ENCODE measurements at regions not wholly inside any gene's neighbourhood (a gene's known extent, or its start where the extent isn't known, plus 50 kb on each side); places are given as distances from the start of the nearest gene placed in this dataset. TPM values are rescaled to one million over a fixed set of nuclear protein-coding genes. Genes with fewer than 3 reads are reported as not detected.

- Histone ChIP-seq H3K4me3 (ENCODE audit: low read depth, low read length) (no peak overlapping the region), H3K27me3 (ENCODE audit: control insufficient read depth, insufficient read depth, low read length) (no peaks in the 10 kb centered on the region), H3K36me3 (ENCODE audit: control insufficient read depth, insufficient read depth, low read length) (no peaks in the 10 kb centered on the region), H3K9me3 (ENCODE audit: control insufficient read depth, insufficient read depth, low read length) (peaks cover 1% of the 10 kb centered on the region), H3K4me1 (ENCODE audit: control insufficient read depth, insufficient read depth, low read length) (no peaks in the 10 kb centered on the region), H3K27ac (ENCODE audit: low read depth, low read length) (no peak overlapping the region)
- no peak for DNase-seq (ENCODE audit: low read depth in 4 of 6, low spot score in 6 of 6)
- 100% methylated on average over 1 of the region's 2 CpGs for whole genome bisulfite sequencing (ENCODE audit: insufficient coverage)
Measured at GRCh38 chr3:78540485-78540884, 1227.3 kb downstream of the ROBO1 start.

DNA sequence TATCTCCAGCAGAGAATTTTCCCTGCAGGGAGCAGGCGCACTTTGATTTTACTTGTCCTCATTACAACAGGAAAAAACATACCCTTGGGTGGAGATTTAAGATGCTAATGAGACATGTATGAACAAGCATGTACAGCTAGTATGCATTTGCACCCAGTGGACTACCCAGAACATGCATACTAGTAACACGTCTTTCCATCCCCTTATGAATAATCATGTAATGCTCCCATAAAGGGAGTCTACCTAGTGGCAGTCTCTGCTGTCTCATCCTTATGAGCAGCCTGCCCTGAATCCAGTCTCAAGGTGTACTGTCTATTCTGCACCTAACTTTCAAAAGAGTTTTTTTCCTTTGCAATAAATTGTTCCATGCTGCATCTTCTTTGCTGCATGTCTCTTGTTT lies 1222.0 kb downstream of the ROBO1 start:
- no peak for DNase-seq (ENCODE audit: low read depth in 4 of 6, low spot score in 6 of 6)
- H3K36me3 ChIP-seq (ENCODE audit: control insufficient read depth, insufficient read depth, low read length): no peaks in the 10 kb centered on the region
- no peaks in the 10 kb centered on the region for H3K27me3 ChIP-seq (ENCODE audit: control insufficient read depth, insufficient read depth, low read length)
- no peak overlapping the region for H3K4me3 ChIP-seq (ENCODE audit: low read depth, low read length)
- H3K9me3 ChIP-seq (ENCODE audit: control insufficient read depth, insufficient read depth, low read length): no peaks in the 10 kb centered on the region
- WGBS (ENCODE audit: insufficient coverage): 100% methylated on average over 1 of the region's 2 CpGs
- H3K4me1 ChIP-seq (ENCODE audit: control insufficient read depth, insufficient read depth, low read length): no peaks in the 10 kb centered on the region
- H3K27ac ChIP-seq (ENCODE audit: low read depth, low read length): no peak overlapping the region

Small RNA genes lying in the stretch of these regions (small RNA-seq; reads per million reads assigned to genes)
- 0.12 reads per million for gene RN7SKP61 (ENCODE audit: low replicate concordance)
- not detected for gene RN7SL647P (ENCODE audit: low replicate concordance)
- gene RNU6-217P (ENCODE audit: low replicate concordance): not detected

Data from spinal cord (tissue), 10 donors.